HG03097 (cell line): ENCODE measurements at regions not wholly inside any gene's neighbourhood (a gene's known extent, or its start where the extent isn't known, plus 50 kb on each side); places are given as distances from the start of the nearest gene placed in this dataset.

Experiments used
- ATAC-seq: cut with Tn5 transposase; IDR thresholded peaks from one replicate; pipeline ENCODE4 v1.9.1; 2021; ENCODE audit not compliant: unreplicated experiment, low FRiP score

- no peak for ATAC-seq
Measured at GRCh38 chr2:7937082-7937481, 744.8 kb upstream of the ID2 start.

GRCh38 chr2:7940723-7941122, 741.1 kb upstream of the ID2 start:
- no peak for ATAC-seq

- no peak for ATAC-seq
Measured at GRCh38 chr2:7943446-7943845, 738.4 kb upstream of the ID2 start.

- no peak for ATAC-seq
Measured at GRCh38 chr2:7945026-7945425, 736.8 kb upstream of the ID2 start.

- no peak for ATAC-seq
Measured at GRCh38 chr2:7950035-7950612, 731.7 kb upstream of the ID2 start.

- no peak for ATAC-seq
Measured at GRCh38 chr2:7951001-7951400, 730.9 kb upstream of the ID2 start.

- ATAC-seq, result no peak
Measured at GRCh38 chr2:7951490-7951889, 730.4 kb upstream of the ID2 start.

- ATAC-seq, result no peak
Measured at GRCh38 chr2:7952046-7952745, 729.7 kb upstream of the ID2 start.

- no peak for ATAC-seq
Measured at GRCh38 chr2:7953195-7953594, 728.7 kb upstream of the ID2 start.

- no peak for ATAC-seq
Measured at GRCh38 chr2:7954234-7954633, 727.6 kb upstream of the ID2 start.

GRCh38 chr2:7956126-7956689, 725.6 kb upstream of the ID2 start:
- ATAC-seq, result no peak

- no peak for ATAC-seq
Measured at GRCh38 chr2:7961550-7961949, 720.3 kb upstream of the ID2 start.

GRCh38 chr2:7962161-7962560, 719.7 kb upstream of the ID2 start:
- ATAC-seq, result no peak

- no peak for ATAC-seq
Measured at GRCh38 chr2:7963787-7964186, 718.1 kb upstream of the ID2 start.

- no peak for ATAC-seq
Measured at GRCh38 chr2:7966032-7966431, 715.8 kb upstream of the ID2 start.

- ATAC-seq, result no peak
Measured at GRCh38 chr2:7967707-7968405, 714.0 kb upstream of the ID2 start.

GRCh38 chr2:7969756-7970515, 711.9 kb upstream of the ID2 start:
- no peak for ATAC-seq

GRCh38 chr2:7971248-7971647, 710.6 kb upstream of the ID2 start:
- ATAC-seq, result no peak

GRCh38 chr2:7971841-7972240, 710.0 kb upstream of the ID2 start:
- ATAC-seq, result no peak

- ATAC-seq, result no peak
Measured at GRCh38 chr2:7972670-7973069, 709.2 kb upstream of the ID2 start.
